Suprapubic skin (tissue), 4 donors: ENCODE measurements at regions not wholly inside any gene's neighbourhood (a gene's known extent, or its start where the extent isn't known, plus 50 kb on each side); places are given as distances from the start of the nearest gene placed in this dataset.

ENCODE experiments used
- DNase-seq, 2 donors: peaks; one replicate each; pipeline ENCODE4 v3.0.0-alpha.2; 2019; ENCODE audit warnings: low spot score in 2 of 2
- H3K27ac ChIP-seq: fragments of 200-600 bp; sonication (generic); one replicate; pipeline ENCODE4 v1.5.1; 2019
- H3K27me3 ChIP-seq: fragments of 200-600 bp; sonication (generic); one replicate; pipeline ENCODE4 v1.5.1; 2019
- H3K36me3 ChIP-seq: fragments of 200-600 bp; sonication (generic); one replicate; pipeline ENCODE4 v1.5.1; 2019
- H3K4me1 ChIP-seq: fragments of 200-600 bp; sonication (generic); one replicate; pipeline ENCODE4 v1.5.1; 2019
- H3K4me3 ChIP-seq: fragments of 200-600 bp; sonication (generic); one replicate; pipeline ENCODE4 v1.5.1; 2019; ENCODE audit warnings: mild to moderate bottlenecking
- H3K9me3 ChIP-seq: fragments of 200-600 bp; sonication (generic); one replicate; pipeline ENCODE4 v1.5.1; 2019
- EP300 ChIP-seq: sonication (generic); formaldehyde crosslinking; IDR thresholded peaks from one replicate; pipeline ENCODE4 v1.6.1; 2017; ENCODE audit warnings: antibody characterized with exemption
- POLR2A ChIP-seq, 2 donors: fragments of 450-650 bp; IDR thresholded peaks; one replicate each; pipeline ENCODE4 v1.6.1; 2017; ENCODE audit warnings: antibody characterized with exemption in 2 of 2, mild to moderate bottlenecking in 2 of 2, moderate library complexity in 2 of 2
- POLR2AphosphoS5 ChIP-seq, 3 donors: sonication (generic); formaldehyde crosslinking; IDR thresholded peaks; one replicate each; pipeline ENCODE4 v1.6.1; 2017; ENCODE audit warnings: antibody characterized with exemption in 3 of 3
- WGBS: methylation state at CpG from one replicate; pipeline ENCODE4 v1.1.5; 2018; 5-methylcytosine and 5-hydroxymethylcytosine counted together
- TF ChIP-seq, protein P1 (sequence below), 2 donors: fragments of 200-600 bp in 1 of 2; fragments of 450-650 bp in 1 of 2; sonication (generic) in 1 of 2; IDR thresholded peaks; one replicate each; pipeline ENCODE4 v1.5.1; 2016 to 2019; ENCODE audit warnings: antibody characterized with exemption in 2 of 2, mild to moderate bottlenecking in 1 of 2, moderate library complexity in 1 of 2

DNA sequence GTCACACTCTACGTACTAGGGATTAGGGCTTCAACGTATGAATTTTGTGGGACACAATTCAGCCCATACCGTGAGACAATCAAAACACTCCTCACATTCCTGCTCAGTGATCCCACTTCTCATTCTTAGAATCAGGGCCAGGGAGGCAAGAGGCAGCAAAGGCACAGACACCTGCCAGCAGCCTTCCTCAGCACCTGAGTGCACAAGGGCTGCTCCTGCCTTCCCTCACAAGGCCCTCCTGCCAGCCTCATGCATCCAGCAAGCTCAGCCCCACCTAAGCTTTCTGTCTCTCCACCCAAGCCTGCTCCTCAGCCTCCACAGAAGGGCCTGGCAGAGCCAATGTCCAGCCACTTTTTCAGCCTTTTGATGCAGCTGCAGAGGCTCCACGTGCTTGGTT, 141.6 kb downstream of the SP3 start:
- no peaks in the 10 kb centered on the region for H3K36me3 ChIP-seq
- no peak for DNase-seq
- WGBS, result 97% methylated on average over 4 of the region's 4 CpGs
- no peak overlapping the region for H3K4me3 ChIP-seq
- TF ChIP-seq, protein P1, sequence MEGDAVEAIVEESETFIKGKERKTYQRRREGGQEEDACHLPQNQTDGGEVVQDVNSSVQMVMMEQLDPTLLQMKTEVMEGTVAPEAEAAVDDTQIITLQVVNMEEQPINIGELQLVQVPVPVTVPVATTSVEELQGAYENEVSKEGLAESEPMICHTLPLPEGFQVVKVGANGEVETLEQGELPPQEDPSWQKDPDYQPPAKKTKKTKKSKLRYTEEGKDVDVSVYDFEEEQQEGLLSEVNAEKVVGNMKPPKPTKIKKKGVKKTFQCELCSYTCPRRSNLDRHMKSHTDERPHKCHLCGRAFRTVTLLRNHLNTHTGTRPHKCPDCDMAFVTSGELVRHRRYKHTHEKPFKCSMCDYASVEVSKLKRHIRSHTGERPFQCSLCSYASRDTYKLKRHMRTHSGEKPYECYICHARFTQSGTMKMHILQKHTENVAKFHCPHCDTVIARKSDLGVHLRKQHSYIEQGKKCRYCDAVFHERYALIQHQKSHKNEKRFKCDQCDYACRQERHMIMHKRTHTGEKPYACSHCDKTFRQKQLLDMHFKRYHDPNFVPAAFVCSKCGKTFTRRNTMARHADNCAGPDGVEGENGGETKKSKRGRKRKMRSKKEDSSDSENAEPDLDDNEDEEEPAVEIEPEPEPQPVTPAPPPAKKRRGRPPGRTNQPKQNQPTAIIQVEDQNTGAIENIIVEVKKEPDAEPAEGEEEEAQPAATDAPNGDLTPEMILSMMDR (IDR thresholded peaks at IDR 0.05), result no peak
- TF ChIP-seq POLR2AphosphoS5 (IDR thresholded peaks at IDR 0.05) (no peak), EP300 (no peak), POLR2A (IDR thresholded peaks at IDR 0.05) (no peak)
- no peak overlapping the region for H3K27ac ChIP-seq
- no peaks in the 10 kb centered on the region for H3K27me3 ChIP-seq
- H3K4me1 ChIP-seq, result peaks cover 11% of the 10 kb centered on the region
- H3K9me3 ChIP-seq, result no peaks in the 10 kb centered on the region

DNA sequence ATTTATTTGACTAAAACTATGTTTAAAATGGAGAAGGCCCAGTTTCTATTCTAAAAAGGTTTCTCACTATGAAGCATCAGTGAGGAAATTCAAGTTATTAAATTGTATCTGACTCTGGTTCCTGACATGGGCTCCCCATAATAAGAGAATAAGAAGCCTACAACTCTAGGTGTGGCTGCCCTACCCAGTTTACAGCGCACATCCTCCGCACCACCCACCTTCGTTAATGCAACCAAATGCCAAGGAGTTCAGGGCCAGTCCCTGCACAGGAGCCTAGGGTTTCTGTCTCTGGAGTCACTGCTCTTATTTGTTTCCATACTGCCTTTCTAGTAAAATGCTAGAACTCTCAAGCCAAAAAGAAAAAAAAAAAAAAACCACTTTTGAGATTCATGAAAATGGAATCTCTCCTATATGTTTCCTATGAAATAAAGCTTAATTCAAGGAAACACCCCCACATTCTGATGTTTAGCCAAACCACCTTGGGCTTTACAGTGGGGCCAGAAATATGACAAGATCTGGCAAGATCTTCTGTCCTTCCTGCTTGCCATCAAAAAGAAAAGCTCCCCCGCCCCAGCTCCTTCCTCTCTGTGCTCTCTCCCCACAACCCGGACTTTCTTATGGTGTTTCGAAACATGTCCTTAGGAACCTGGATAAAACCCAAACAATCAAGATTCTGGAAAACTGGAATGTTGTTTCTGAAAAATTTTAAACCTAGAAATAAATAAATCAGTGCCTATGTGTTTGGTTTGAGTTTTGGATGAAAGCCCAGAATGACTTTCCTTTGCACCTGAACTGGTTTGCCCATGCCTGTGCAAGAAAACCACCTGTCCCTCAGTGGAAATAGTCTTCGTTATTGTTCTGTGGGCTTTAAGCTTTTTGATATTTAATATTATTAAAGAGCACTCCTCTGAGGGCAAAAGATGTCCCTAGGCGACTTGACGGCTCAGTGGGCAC, 136.7 kb downstream of the SP3 start:
- TF ChIP-seq, protein P1 (IDR thresholded peaks at IDR 0.05), result no peak
- TF ChIP-seq POLR2AphosphoS5 (IDR thresholded peaks at IDR 0.05) (no peak), EP300 (no peak), POLR2A (IDR thresholded peaks at IDR 0.05) (no peak)
- Histone ChIP-seq H3K4me1 (peaks cover 39% of the 10 kb centered on the region), H3K36me3 (no peaks in the 10 kb centered on the region), H3K4me3 (no peak overlapping the region), H3K27me3 (no peaks in the 10 kb centered on the region), H3K27ac (no peak overlapping the region), H3K9me3 (no peaks in the 10 kb centered on the region)
- 39% methylated on average over 9 of the region's 9 CpGs for WGBS
- DNase-seq, result no peak

DNA sequence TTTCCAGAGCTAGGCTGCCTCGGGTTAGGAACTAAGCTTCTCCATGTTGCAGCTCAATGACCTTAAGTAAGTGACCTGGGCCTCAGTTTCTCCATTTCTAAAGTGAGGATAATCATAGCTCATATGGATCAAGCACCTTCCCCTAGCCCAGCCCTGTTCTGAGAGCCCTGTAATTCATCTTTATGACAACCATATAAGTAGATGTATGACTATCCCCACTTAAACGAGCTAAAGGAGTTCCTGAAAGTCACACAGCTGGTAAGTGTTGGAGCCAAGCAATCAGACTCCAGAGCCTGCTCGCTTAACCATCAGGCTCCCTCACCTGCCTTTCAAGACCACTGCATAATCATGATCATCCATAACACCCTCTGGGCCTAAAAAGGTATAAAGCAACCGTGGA, 135.4 kb downstream of the SP3 start:
- peaks cover 39% of the 10 kb centered on the region for H3K4me1 ChIP-seq
- no peaks in the 10 kb centered on the region for H3K27me3 ChIP-seq
- no peak for TF ChIP-seq POLR2AphosphoS5 (IDR thresholded peaks at IDR 0.05)
- TF ChIP-seq POLR2A (IDR thresholded peaks at IDR 0.05), result no peak
- TF ChIP-seq, protein P1 (IDR thresholded peaks at IDR 0.05), result no peak
- TF ChIP-seq EP300, result no peak
- H3K36me3 ChIP-seq, result no peaks in the 10 kb centered on the region
- H3K9me3 ChIP-seq, result no peaks in the 10 kb centered on the region
- no peak overlapping the region for H3K27ac ChIP-seq
- 90% methylated on average over 4 of the region's 4 CpGs for WGBS
- no peak for DNase-seq
- H3K4me3 ChIP-seq, result no peak overlapping the region

DNA sequence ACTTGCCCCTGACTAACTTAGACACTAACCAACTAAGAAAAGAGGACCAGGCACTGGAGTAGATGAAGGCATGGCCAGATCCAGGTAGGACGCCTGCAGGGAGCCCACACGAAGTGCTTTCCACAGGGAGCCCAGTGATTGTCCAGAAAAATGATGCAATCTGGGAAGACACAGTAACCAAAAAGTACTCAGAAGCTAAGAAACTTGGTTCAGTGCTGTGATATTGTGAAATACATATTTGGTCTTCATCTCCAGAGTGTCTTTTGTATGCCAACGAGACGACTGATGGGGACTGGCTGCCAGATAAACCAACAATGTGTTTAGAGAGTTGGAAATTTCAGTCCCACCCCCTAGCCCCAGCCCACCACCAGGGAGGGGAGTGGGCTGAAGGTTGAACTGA, 135.0 kb downstream of the SP3 start:
- H3K9me3 ChIP-seq, result no peaks in the 10 kb centered on the region
- H3K27me3 ChIP-seq, result no peaks in the 10 kb centered on the region
- H3K4me1 ChIP-seq, result peaks cover 39% of the 10 kb centered on the region
- no peaks in the 10 kb centered on the region for H3K36me3 ChIP-seq
- H3K27ac ChIP-seq, result no peak overlapping the region
- TF ChIP-seq POLR2AphosphoS5 (IDR thresholded peaks at IDR 0.05) (no peak), EP300 (no peak), POLR2A (IDR thresholded peaks at IDR 0.05) (no peak)
- TF ChIP-seq, protein P1 (IDR thresholded peaks at IDR 0.05), result no peak
- WGBS, result 54% methylated on average over 4 of the region's 4 CpGs
- no peak for DNase-seq
- no peak overlapping the region for H3K4me3 ChIP-seq
